GM10266 (cell line): ENCODE measurements at regions not wholly inside any gene's neighbourhood (a gene's known extent, or its start where the extent isn't known, plus 50 kb on each side); places are given as distances from the start of the nearest gene placed in this dataset.
A peak's percentile ranks its signal among the peaks of the same experiment; 100 is the strongest.

Experiments used
- DNase-seq: peaks from one replicate; pipeline ENCODE4 v3.0.0; 2012; ENCODE audit errors: extremely low spot score
- CTCF ChIP-seq: IDR thresholded peaks from 2 replicates; pipeline ENCODE4 v1.5.1; 2012; ENCODE audit warnings: mild to moderate bottlenecking, low read depth; ENCODE audit not compliant: control insufficient read depth, insufficient read depth; ENCODE audit errors: missing control alignments

- DNase-seq: no peak
Measured at GRCh38 chr4:179855469-179855868, 2387.7 kb upstream of the TENM3 start.

GRCh38 chr4:179858221-179858620 is 2385.0 kb upstream of the TENM3 start:
- TF ChIP-seq CTCF: no peak
- DNase-seq: no peak

More at GRCh38 chr4:179855469-179855868, 2387.7 kb upstream of the TENM3 start:
- no peak for TF ChIP-seq CTCF

GRCh38 chr4:179867300-179867878 is 2375.8 kb upstream of the TENM3 start:
- peak; percentile 52 for DNase-seq
- peak; percentile 78 for TF ChIP-seq CTCF

- no peak for TF ChIP-seq CTCF
- DNase-seq: no peak
Measured at GRCh38 chr4:179871726-179872125, 2371.5 kb upstream of the TENM3 start.

GRCh38 chr4:179872755-179873154 is 2370.4 kb upstream of the TENM3 start:
- DNase-seq: no peak
- no peak for TF ChIP-seq CTCF

GRCh38 chr4:179880756-179881155 is 2362.4 kb upstream of the TENM3 start:
- TF ChIP-seq CTCF: no peak
- DNase-seq: no peak

- TF ChIP-seq CTCF: no peak
Measured at GRCh38 chr4:179894066-179894778, 2349.0 kb upstream of the TENM3 start.

More at GRCh38 chr4:179894066-179894778, 2349.0 kb upstream of the TENM3 start:
- no peak for DNase-seq
